ENCODE measurements at regions not wholly inside any gene's neighbourhood (a gene's known extent, or its start where the extent isn't known, plus 50 kb on each side); places are given as distances from the start of the nearest gene placed in this dataset.

DNA sequence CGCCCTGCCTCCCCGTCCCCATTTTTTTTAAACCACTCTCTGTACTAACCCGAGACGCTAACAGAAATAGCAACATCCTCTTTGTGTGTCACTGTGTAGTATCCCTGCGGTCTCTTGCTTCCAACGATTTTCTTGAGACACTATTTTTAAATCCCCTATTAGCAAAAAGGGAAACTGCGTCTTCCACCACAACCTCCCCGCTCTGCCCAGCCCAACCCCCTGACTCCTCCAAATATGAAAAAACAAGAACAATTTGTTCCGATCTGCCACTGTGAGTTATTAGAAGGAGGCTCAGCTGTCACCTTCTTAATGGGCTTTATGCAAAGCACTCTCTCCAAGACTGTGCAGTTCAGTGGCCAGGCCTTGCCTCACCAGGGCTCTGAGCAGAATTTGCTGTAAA, 76.3 kb downstream of the MAP1LC3B2 start:
- TF ChIP-seq, protein P1, sequence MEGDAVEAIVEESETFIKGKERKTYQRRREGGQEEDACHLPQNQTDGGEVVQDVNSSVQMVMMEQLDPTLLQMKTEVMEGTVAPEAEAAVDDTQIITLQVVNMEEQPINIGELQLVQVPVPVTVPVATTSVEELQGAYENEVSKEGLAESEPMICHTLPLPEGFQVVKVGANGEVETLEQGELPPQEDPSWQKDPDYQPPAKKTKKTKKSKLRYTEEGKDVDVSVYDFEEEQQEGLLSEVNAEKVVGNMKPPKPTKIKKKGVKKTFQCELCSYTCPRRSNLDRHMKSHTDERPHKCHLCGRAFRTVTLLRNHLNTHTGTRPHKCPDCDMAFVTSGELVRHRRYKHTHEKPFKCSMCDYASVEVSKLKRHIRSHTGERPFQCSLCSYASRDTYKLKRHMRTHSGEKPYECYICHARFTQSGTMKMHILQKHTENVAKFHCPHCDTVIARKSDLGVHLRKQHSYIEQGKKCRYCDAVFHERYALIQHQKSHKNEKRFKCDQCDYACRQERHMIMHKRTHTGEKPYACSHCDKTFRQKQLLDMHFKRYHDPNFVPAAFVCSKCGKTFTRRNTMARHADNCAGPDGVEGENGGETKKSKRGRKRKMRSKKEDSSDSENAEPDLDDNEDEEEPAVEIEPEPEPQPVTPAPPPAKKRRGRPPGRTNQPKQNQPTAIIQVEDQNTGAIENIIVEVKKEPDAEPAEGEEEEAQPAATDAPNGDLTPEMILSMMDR (conservative IDR thresholded peaks at IDR 0.05 in 1 of 2, IDR thresholded peaks at IDR 0.05 in 1 of 2; ENCODE audit: low read depth in 1 of 2, low read length in 2 of 2) = no peak
- no peak for TF ChIP-seq EZH2 (IDR thresholded peaks at IDR 0.05; ENCODE audit: low read length, missing control alignments)

Data from fibroblast of lung (primary cell).